HG03520 (cell line): ENCODE measurements at regions not wholly inside any gene's neighbourhood (a gene's known extent, or its start where the extent isn't known, plus 50 kb on each side); places are given as distances from the start of the nearest gene placed in this dataset.
"Not testable (repeated sequence)": the region's sequence is repeated elsewhere in the genome, so short reads cannot be mapped to it uniquely, and the experiment has no call there.

Experiments
- ATAC-seq: cut with Tn5 transposase; IDR thresholded peaks from one replicate; pipeline ENCODE4 v1.9.1; 2021; ENCODE audit warnings: mild to moderate bottlenecking, moderate library complexity; ENCODE audit not compliant: unreplicated experiment

GRCh38 chr12:124654666-124655047, 87.2 kb upstream of the NCOR2 start:
- ATAC-seq, result no peak

- no peak for ATAC-seq
Observed at GRCh38 chr12:124653169-124653931, 85.9 kb upstream of the NCOR2 start.

- ATAC-seq, result no peak
Observed at GRCh38 chr12:124652661-124653060, 85.2 kb upstream of the NCOR2 start.

- ATAC-seq, result no peak
Observed at GRCh38 chr12:124651516-124652273, 84.3 kb upstream of the NCOR2 start.

GRCh38 chr12:124650912-124651311, 83.5 kb upstream of the NCOR2 start:
- no peak for ATAC-seq

- no peak for ATAC-seq
Observed at GRCh38 chr12:124648710-124649384, 81.4 kb upstream of the NCOR2 start.

- no peak for ATAC-seq
Observed at GRCh38 chr12:124647316-124647715, 79.9 kb upstream of the NCOR2 start.

- no peak for ATAC-seq
Observed at GRCh38 chr12:124646385-124647230, 79.2 kb upstream of the NCOR2 start.

- no peak for ATAC-seq
Observed at GRCh38 chr12:124645530-124646244, 78.3 kb upstream of the NCOR2 start.

- not testable (repeated sequence) for ATAC-seq
Observed at GRCh38 chr12:124643768-124644167, 76.4 kb upstream of the NCOR2 start.

- ATAC-seq, result no peak
Observed at GRCh38 chr12:124642105-124642504, 74.7 kb upstream of the NCOR2 start.

- ATAC-seq, result no peak
Observed at GRCh38 chr12:124641591-124641990, 74.2 kb upstream of the NCOR2 start.

GRCh38 chr12:124640056-124640455, 72.6 kb upstream of the NCOR2 start:
- ATAC-seq, result no peak

GRCh38 chr12:124639122-124639806, 71.9 kb upstream of the NCOR2 start:
- no peak for ATAC-seq

GRCh38 chr12:124637581-124637981, 70.2 kb upstream of the NCOR2 start:
- ATAC-seq, result no peak

- no peak for ATAC-seq
Observed at GRCh38 chr12:124637163-124637562, 69.8 kb upstream of the NCOR2 start.

- ATAC-seq, result no peak
Observed at GRCh38 chr12:124636138-124636978, 68.9 kb upstream of the NCOR2 start.

GRCh38 chr12:124635316-124635715, 67.9 kb upstream of the NCOR2 start:
- no peak for ATAC-seq
